Liver (tissue), 8 donors: ENCODE measurements at regions not wholly inside any gene's neighbourhood (a gene's known extent, or its start where the extent isn't known, plus 50 kb on each side); places are given as distances from the start of the nearest gene placed in this dataset.

Source experiments
- DNase-seq: peaks from one replicate; pipeline ENCODE4 v3.0.0-alpha.2; 2017; ENCODE audit warnings: low spot score
- H3K27ac ChIP-seq, 2 donors: one replicate each; pipeline ENCODE4 v1.7.0; 2013; ENCODE audit warnings: inconsistent platforms in 2 of 2, low read length in 2 of 2, control low read depth in 1 of 2, low read depth in 1 of 2, mild to moderate bottlenecking in 1 of 2
- H3K27me3 ChIP-seq, 4 donors: one replicate each; pipeline versions ENCODE4 v1.6.1 to v1.7.0; 2013; ENCODE audit warnings: low read length in 3 of 4, inconsistent platforms in 1 of 4, mild to moderate bottlenecking in 1 of 4, moderate library complexity in 1 of 4; ENCODE audit not compliant: control insufficient read depth in 4 of 4, insufficient read depth in 4 of 4
- H3K36me3 ChIP-seq, 4 donors: one replicate each; pipeline versions ENCODE4 v1.6.1 to v1.7.0; 2013; ENCODE audit warnings: low read length in 3 of 4, mild to moderate bottlenecking in 3 of 4, low read depth in 1 of 4, moderate library complexity in 1 of 4; ENCODE audit not compliant: control insufficient read depth in 4 of 4, insufficient read depth in 3 of 4
- H3K4me1 ChIP-seq, 4 donors: one replicate each; pipeline versions ENCODE4 v1.6.1 to v1.7.0; 2013; ENCODE audit warnings: low read length in 3 of 4, mild to moderate bottlenecking in 3 of 4, moderate library complexity in 1 of 4; ENCODE audit not compliant: control insufficient read depth in 4 of 4, insufficient read depth in 4 of 4
- H3K4me3 ChIP-seq, 3 donors: one replicate each; pipeline versions ENCODE4 v1.6.1 to v1.7.0; 2013; ENCODE audit warnings: low read length in 3 of 3, control low read depth in 1 of 3, low read depth in 1 of 3, mild to moderate bottlenecking in 1 of 3
- H3K9ac ChIP-seq, 2 donors: one replicate each; pipeline ENCODE4 v1.7.0; 2013; ENCODE audit warnings: low read length in 2 of 2, mild to moderate bottlenecking in 2 of 2, moderate library complexity in 2 of 2, control low read depth in 1 of 2, low read depth in 1 of 2
- H3K9me3 ChIP-seq, 4 donors: one replicate each; pipeline versions ENCODE4 v1.6.1 to v1.7.0; 2013; ENCODE audit warnings: low read length in 3 of 4; ENCODE audit not compliant: control insufficient read depth in 4 of 4
- EGR1 ChIP-seq, 2 donors: IDR thresholded peaks; 2 replicates each; pipeline ENCODE4 v1.6.1; 2016 to 2018; ENCODE audit warnings: antibody characterized with exemption in 2 of 2, low read depth in 2 of 2
- FOXA1 ChIP-seq: IDR thresholded peaks from 2 replicates; pipeline ENCODE4 v1.6.1; 2016; ENCODE audit warnings: antibody characterized with exemption
- FOXA2 ChIP-seq: IDR thresholded peaks from 2 replicates; pipeline ENCODE4 v1.6.1; 2016; ENCODE audit warnings: antibody characterized with exemption
- GABPA ChIP-seq, 2 donors: IDR thresholded peaks in 1 of 2; conservative IDR thresholded peaks in 1 of 2; 2 replicates each; pipeline ENCODE4 v1.6.1; 2016; ENCODE audit warnings: antibody characterized with exemption in 2 of 2, mild to moderate bottlenecking in 1 of 2, moderate library complexity in 1 of 2
- HNF4A ChIP-seq, 2 donors: conservative IDR thresholded peaks; 2 replicates each; pipeline ENCODE4 v1.6.1; 2016; ENCODE audit warnings: antibody characterized with exemption in 2 of 2, mild to moderate bottlenecking in 2 of 2
- HNF4G ChIP-seq: IDR thresholded peaks from 2 replicates; pipeline ENCODE4 v1.6.1; 2016; ENCODE audit warnings: antibody characterized with exemption
- MAX ChIP-seq: IDR thresholded peaks from 2 replicates; pipeline ENCODE4 v1.6.1; 2016; ENCODE audit warnings: antibody characterized with exemption
- NR2F2 ChIP-seq: IDR thresholded peaks from 2 replicates; pipeline ENCODE4 v1.6.1; 2016; ENCODE audit warnings: antibody characterized with exemption
- RAD21 ChIP-seq, 2 donors: IDR thresholded peaks; 2 replicates each; pipeline ENCODE4 v1.6.1; 2016; ENCODE audit warnings: antibody characterized with exemption in 2 of 2, mild to moderate bottlenecking in 2 of 2
- REST ChIP-seq: IDR thresholded peaks from 2 replicates; pipeline ENCODE4 v1.6.1; 2016; ENCODE audit warnings: antibody characterized with exemption, mild to moderate bottlenecking
- RXRA ChIP-seq, 2 donors: IDR thresholded peaks; 2 replicates each; pipeline ENCODE4 v1.6.1; 2017 to 2018; ENCODE audit warnings: antibody characterized with exemption in 2 of 2, mild to moderate bottlenecking in 1 of 2
- SP1 ChIP-seq: IDR thresholded peaks from 2 replicates; pipeline ENCODE4 v1.6.1; 2018; ENCODE audit warnings: antibody characterized with exemption, mild to moderate bottlenecking
- TAF1 ChIP-seq: conservative IDR thresholded peaks from 2 replicates; pipeline ENCODE4 v1.6.1; 2016; ENCODE audit warnings: antibody characterized with exemption, mild to moderate bottlenecking
- YY1 ChIP-seq: IDR thresholded peaks from 2 replicates; pipeline ENCODE4 v1.6.1; 2016; ENCODE audit warnings: antibody characterized with exemption, mild to moderate bottlenecking
- WGBS: extraction: QIAGEN DNeasy Blood & Tissue Kit; methylation state at CpG from one replicate; pipeline ENCODE4 v1.1.7; 2013; 5-methylcytosine and 5-hydroxymethylcytosine counted together
- TF ChIP-seq, protein P1 (sequence below): fragments of 150-350 bp; IDR thresholded peaks from 2 replicates; pipeline ENCODE4 v1.5.1; 2017; ENCODE audit warnings: improper control_type of control experiment, low read depth, low read length; ENCODE audit not compliant: missing input control
- TF ChIP-seq, protein P2 (sequence below): IDR thresholded peaks from 2 replicates; pipeline ENCODE4 v1.6.1; 2016; ENCODE audit warnings: antibody characterized with exemption
- TF ChIP-seq, protein P3 (sequence below): IDR thresholded peaks from 2 replicates; pipeline ENCODE4 v1.6.1; 2016; ENCODE audit warnings: antibody characterized with exemption
- donor health status: healthy.
- donor health status: healthy.
- donor health status: healthy.
- donor health status: healthy.
- donor health status: healthy.

DNA sequence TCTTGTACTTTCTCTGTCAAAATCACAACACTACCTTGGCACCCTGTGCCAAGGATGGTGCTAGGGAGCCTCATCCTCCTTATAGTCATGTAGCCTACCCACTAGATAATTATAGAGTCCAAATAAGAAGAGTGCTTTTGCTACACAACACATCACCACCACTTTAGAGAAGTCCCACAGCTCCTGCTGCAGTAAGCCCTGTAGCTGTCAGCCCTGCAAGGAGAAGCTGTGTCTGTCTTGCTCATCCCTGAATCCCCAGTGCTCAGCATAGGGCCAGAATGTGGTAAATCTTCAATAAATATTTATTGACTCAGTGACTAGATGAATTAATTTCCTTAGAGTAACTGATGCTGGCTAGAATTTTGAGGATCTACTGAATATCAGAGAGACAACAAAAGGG is 190.8 kb downstream of the ZNF621 start:
- TF ChIP-seq GABPA (IDR thresholded peaks at IDR 0.05 in 1 of 2, conservative IDR thresholded peaks at IDR 0.05 in 1 of 2) = no peak
- TF ChIP-seq SP1 = no peak
- TF ChIP-seq MAX = no peak
- TF ChIP-seq RXRA (IDR thresholded peaks at IDR 0.05) = no peak
- TF ChIP-seq HNF4G = no peak
- no peak for TF ChIP-seq RAD21 (IDR thresholded peaks at IDR 0.05)
- TF ChIP-seq REST = no peak
- TF ChIP-seq FOXA1 = no peak
- no peak for TF ChIP-seq TAF1
- TF ChIP-seq, protein P1, sequence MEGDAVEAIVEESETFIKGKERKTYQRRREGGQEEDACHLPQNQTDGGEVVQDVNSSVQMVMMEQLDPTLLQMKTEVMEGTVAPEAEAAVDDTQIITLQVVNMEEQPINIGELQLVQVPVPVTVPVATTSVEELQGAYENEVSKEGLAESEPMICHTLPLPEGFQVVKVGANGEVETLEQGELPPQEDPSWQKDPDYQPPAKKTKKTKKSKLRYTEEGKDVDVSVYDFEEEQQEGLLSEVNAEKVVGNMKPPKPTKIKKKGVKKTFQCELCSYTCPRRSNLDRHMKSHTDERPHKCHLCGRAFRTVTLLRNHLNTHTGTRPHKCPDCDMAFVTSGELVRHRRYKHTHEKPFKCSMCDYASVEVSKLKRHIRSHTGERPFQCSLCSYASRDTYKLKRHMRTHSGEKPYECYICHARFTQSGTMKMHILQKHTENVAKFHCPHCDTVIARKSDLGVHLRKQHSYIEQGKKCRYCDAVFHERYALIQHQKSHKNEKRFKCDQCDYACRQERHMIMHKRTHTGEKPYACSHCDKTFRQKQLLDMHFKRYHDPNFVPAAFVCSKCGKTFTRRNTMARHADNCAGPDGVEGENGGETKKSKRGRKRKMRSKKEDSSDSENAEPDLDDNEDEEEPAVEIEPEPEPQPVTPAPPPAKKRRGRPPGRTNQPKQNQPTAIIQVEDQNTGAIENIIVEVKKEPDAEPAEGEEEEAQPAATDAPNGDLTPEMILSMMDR = no peak
- TF ChIP-seq FOXA2 = no peak
- TF ChIP-seq YY1 = no peak
- TF ChIP-seq HNF4A (conservative IDR thresholded peaks at IDR 0.05) = no peak
- TF ChIP-seq, protein P2, sequence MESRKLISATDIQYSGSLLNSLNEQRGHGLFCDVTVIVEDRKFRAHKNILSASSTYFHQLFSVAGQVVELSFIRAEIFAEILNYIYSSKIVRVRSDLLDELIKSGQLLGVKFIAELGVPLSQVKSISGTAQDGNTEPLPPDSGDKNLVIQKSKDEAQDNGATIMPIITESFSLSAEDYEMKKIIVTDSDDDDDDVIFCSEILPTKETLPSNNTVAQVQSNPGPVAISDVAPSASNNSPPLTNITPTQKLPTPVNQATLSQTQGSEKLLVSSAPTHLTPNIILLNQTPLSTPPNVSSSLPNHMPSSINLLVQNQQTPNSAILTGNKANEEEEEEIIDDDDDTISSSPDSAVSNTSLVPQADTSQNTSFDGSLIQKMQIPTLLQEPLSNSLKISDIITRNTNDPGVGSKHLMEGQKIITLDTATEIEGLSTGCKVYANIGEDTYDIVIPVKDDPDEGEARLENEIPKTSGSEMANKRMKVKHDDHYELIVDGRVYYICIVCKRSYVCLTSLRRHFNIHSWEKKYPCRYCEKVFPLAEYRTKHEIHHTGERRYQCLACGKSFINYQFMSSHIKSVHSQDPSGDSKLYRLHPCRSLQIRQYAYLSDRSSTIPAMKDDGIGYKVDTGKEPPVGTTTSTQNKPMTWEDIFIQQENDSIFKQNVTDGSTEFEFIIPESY = no peak
- TF ChIP-seq NR2F2 = no peak
- no peak for TF ChIP-seq EGR1 (IDR thresholded peaks at IDR 0.05; ENCODE audit: low read depth in 2 of 2)
- TF ChIP-seq, protein P3, sequence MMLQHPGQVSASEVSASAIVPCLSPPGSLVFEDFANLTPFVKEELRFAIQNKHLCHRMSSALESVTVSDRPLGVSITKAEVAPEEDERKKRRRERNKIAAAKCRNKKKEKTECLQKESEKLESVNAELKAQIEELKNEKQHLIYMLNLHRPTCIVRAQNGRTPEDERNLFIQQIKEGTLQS = no peak
- H3K4me1 ChIP-seq = peaks cover 0 to 27% (median 18%) of the 10 kb centered on the region in 4 donors
- no peak for DNase-seq
- H3K27ac ChIP-seq = no peak overlapping the region
- no peak overlapping the region for H3K9ac ChIP-seq
- no peaks in the 10 kb centered on the region for H3K9me3 ChIP-seq
- no peak overlapping the region for H3K4me3 ChIP-seq
- H3K36me3 ChIP-seq = no peaks in the 10 kb centered on the region
- H3K27me3 ChIP-seq = no peaks in the 10 kb centered on the region

DNA sequence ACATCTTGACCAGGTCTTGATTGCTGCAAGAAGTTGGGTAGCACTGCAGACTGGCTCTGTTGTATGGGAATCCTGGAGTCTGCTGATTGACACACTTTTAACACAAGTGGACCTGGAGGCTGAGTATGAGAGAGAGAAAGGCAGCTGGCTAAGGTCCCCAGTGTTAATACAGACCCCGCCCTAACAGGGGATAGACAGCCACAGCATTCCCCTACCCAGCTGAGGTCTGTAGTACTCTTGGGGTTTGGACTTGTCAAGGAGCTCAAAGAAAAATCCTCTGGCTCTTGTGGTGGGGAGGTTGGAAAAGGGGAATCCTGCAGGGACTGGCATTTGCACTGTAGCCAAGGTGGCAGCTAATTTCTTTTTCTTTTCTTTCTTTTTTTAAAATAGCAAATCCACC is 192.7 kb downstream of the ZNF621 start:
- DNase-seq = no peak

More for the DNA sequence above, 192.7 kb downstream of the ZNF621 start:
- no peak for TF ChIP-seq YY1
- TF ChIP-seq SP1 = no peak
- Histone ChIP-seq H3K27ac (no peak overlapping the region), H3K9ac (no peak overlapping the region), H3K4me1 (peaks cover 0 to 27% (median 18%) of the 10 kb centered on the region in 4 donors), H3K4me3 (no peak overlapping the region), H3K9me3 (no peaks in the 10 kb centered on the region), H3K36me3 (no peaks in the 10 kb centered on the region), H3K27me3 (no peaks in the 10 kb centered on the region)
- 92% methylated on average over 1 of the region's 1 CpG for WGBS
